ENCODE measurements at regions not wholly inside any gene's neighbourhood (a gene's known extent, or its start where the extent isn't known, plus 50 kb on each side); places are given as distances from the start of the nearest gene placed in this dataset.
"Not testable (repeated sequence)": the region's sequence is repeated elsewhere in the genome, so short reads cannot be mapped to it uniquely, and the experiment has no call there.

DNA sequence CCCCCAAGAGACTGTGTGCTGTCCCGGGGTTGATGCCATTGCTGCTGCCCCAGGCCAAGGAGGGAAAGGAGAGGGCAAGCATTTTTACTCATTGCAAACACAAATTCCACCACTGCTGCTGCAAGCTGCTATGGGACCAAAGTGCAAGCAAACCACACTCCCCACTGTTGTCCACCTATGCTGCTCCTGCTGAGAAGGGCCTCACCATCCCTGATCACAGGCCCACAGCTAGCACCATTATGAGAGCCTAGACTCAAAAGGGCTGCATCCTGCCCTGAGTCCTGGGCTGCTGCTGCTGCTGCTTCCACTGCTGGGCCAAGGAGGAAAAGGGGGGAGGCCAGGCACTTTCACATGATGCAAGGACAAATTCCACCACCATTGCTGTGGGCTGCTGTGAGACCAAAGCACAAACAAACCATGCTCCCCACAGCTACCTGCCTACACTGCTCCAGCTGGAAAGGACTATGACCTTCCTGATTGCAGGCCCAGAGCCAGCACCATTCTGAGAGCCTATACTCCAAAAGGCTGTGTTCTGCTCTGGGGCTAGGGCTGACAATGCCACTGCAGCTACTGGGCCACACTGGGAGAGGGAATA, 218.2 kb upstream of the ZCCHC13 start:
- DNase-seq (ENCODE audit: extremely low read depth in 1 of 2, low read depth in 1 of 2): no peak

GRCh38 chrX:74080165-74080564, 223.8 kb upstream of the ZCCHC13 start:
- DNase-seq (ENCODE audit: extremely low read depth in 1 of 2, low read depth in 1 of 2): no peak

- DNase-seq (ENCODE audit: extremely low read depth in 1 of 2, low read depth in 1 of 2): no peak
Observed at GRCh38 chrX:74065831-74066390, 213.4 kb upstream of the XIST start.

DNA sequence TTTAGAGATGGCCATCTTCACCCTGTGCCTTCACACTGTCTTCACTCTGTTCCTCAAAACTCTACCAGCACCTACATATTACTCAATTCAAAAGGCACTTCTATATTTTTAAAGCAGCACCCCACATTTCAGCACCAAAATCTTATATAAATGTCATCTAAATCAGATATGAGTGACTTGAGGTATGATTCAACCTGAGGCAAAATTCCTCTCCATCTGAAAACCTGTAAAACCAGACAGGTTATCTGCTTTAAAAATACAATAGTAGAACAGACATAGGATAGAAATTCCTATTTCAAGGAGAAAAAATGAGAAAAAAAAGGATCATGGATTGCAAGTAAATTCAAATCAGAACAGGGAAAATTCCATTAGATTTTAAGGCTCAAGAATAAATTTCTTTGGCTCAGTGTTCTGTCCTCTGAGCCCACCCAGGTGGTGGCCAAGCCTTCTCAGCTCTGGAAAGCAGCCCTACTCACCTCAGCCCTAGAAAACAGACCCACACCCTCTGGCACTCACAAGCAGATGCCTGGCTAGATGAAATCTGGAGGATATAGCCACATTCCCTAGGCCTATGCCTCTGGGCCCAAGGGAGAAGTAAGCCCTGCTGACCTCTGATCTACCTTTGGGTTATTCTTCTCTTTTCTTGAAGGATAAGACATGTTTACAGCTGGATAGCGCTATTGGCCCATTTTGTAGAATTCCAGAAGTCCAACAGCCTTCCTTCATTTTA, 211.1 kb upstream of the XIST start:
- no peak for DNase-seq (ENCODE audit: extremely low read depth in 1 of 2, low read depth in 1 of 2)

DNA sequence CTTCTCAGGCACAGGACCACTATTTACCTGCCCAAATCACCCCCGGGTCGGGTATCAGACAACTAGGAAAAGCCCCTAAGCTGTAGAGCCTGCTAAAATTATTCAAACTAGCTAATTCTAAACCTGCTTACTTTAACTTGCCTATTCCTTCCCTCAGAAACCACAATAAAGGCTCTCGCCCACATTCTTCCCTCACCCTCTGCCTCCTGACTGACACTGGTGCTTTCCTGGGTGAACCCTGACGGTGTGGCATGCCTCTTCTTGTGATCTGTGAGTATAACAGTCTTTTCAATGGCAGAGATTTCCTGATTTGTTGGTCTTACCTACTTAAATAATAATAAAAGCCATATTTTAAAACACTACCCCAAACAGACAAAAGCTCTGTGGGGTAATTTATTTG, 209.4 kb upstream of the XIST start:
- no peak for DNase-seq (ENCODE audit: extremely low read depth in 1 of 2, low read depth in 1 of 2)

DNA sequence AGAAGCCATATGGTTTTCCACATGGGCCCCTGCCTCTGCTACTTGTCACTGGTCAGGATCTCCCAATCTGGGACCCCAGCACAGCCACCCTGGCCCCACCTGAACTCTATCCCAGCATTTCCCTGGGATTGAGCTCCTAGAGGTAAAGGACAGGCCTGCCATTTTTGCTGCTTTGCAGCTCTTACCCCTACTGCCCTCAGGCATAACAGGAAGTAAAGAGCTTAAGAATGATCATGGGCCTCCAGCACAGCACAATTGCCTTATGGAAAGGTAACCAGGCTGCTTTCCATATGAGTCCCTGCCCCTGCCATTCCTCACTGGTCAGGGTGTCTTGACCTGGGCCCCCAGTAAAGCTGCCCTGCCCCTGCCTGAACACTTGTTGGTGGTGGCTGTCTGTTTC, 196.6 kb upstream of the XIST start:
- no peak for DNase-seq (ENCODE audit: extremely low read depth in 1 of 2, low read depth in 1 of 2)

GRCh38 chrX:74034066-74034465, 181.6 kb upstream of the XIST start:
- not testable (repeated sequence) for DNase-seq (ENCODE audit: extremely low read depth in 1 of 2, low read depth in 1 of 2)

DNA sequence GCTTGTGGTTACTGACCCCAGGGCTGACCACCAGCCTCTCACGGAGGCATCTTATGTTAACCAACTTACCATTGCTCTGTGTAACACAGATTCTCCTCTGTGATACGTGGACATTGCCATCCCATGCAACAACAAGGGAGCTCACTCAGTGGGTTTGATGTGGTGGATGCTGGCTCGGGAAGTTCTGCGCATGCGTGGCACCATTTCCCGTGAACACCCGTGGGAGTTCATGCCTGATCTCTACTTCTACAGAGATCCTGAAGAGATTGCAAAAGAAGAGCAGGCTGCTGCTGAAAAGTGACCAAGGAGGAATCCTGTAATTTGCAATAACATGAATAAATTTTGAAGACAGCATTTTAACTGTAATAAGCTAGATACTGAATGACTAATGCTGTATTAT, 179.0 kb upstream of the XIST start:
- DNase-seq (ENCODE audit: extremely low read depth in 1 of 2, low read depth in 1 of 2): not testable (repeated sequence)

- not testable (repeated sequence) for DNase-seq (ENCODE audit: extremely low read depth in 1 of 2, low read depth in 1 of 2)
Observed at GRCh38 chrX:74030766-74031165, 178.3 kb upstream of the XIST start.

GRCh38 chrX:74025145-74025544, 172.6 kb upstream of the XIST start:
- not testable (repeated sequence) for DNase-seq (ENCODE audit: extremely low read depth in 1 of 2, low read depth in 1 of 2)

GRCh38 chrX:74023203-74023602, 170.7 kb upstream of the XIST start:
- no peak for DNase-seq (ENCODE audit: extremely low read depth in 1 of 2, low read depth in 1 of 2)

- DNase-seq (ENCODE audit: extremely low read depth in 1 of 2, low read depth in 1 of 2): no peak
Observed at GRCh38 chrX:74018253-74018652, 165.7 kb upstream of the XIST start.

GRCh38 chrX:74015379-74016019, 163.0 kb upstream of the XIST start:
- DNase-seq (ENCODE audit: extremely low read depth in 1 of 2, low read depth in 1 of 2): peak; percentile 3 to 11

GRCh38 chrX:74009041-74009440, 156.5 kb upstream of the XIST start:
- no peak for DNase-seq (ENCODE audit: extremely low read depth in 1 of 2, low read depth in 1 of 2)

DNA sequence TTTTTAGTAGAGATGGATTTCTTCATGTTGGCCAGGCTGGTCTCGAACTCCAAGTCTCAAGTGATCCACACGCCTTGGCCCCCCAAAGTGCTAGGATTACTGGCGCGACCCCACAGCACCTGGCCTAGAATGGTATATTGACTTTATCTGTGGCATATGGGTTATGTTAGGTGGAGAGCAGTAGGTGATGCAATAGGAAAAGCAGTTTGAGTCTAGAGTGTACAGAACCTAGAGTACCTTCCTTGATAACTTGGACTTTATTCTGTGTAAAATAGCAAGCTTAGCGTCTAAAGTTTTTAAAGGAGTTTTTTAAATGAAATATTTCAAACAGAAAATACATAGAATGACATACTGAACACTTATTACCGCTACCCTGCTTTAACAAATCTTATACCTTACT, 139.5 kb upstream of the XIST start:
- no peak for DNase-seq (ENCODE audit: extremely low read depth in 1 of 2, low read depth in 1 of 2)

DNA sequence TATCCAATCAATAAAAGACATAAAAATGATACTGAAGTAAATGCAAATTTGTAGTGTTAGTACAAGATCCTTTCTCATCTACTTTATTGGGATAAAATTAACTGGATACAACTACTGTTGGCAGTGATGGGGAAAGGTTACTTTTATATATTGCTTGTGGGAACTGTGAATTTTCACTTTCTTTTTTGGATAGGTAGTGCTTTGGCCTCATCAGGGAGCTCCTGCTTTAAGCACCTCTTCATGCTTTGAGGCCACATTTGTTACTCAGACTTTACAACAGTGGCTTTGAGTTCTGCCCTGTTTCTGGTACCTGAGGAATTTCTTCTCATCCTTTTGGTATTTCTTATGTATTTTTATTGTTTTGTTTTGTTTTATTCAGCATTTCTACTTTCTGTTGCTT, 134.7 kb upstream of the XIST start:
- DNase-seq (ENCODE audit: extremely low read depth in 1 of 2, low read depth in 1 of 2): no peak

DNA sequence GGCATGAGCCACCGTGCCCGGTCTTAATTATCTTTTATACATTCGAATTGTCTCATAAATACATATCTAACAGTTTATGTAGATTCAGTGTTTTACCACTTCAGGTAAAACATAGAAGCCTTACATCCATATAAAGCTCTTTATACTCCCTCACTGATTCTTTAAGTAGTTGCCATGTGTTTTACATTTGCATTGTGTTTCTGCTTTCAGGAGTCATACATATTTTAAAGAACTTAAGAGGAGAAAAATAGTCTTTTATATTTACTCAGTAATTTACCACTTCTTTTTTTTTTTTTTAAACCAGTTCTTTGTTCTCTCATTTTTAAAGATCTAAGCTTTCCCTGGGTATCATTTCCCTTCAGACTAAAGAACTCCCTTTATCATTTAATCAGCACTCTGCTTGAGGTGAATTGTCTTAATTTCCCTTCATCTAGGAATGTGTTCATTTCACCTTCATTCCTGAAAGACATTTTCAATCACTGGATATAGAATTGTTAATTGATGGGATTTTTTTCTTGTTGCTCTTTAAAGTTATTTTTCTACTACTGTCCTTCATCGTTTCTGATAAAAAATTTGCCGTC, 127.1 kb upstream of the XIST start:
- DNase-seq (ENCODE audit: extremely low read depth in 1 of 2, low read depth in 1 of 2): no peak

- DNase-seq (ENCODE audit: extremely low read depth in 1 of 2, low read depth in 1 of 2): no peak
Observed at GRCh38 chrX:73977542-73978169, 125.1 kb upstream of the XIST start.

DNA sequence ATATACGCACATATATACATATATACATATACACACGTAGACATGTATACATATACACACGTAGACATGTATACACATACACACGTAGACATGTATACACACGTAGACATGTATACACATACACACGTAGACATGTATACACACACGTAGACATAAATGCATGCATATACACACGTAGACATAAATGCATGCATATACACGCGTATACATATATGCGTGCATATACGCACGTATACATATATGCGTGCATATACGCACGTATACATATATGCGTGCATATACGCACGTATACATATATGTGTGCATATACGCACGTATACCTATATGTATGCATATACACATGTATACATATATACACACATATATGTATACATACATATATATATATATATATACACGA, 114.9 kb upstream of the XIST start:
- not testable (repeated sequence) for DNase-seq (ENCODE audit: extremely low read depth in 1 of 2, low read depth in 1 of 2)

DNA sequence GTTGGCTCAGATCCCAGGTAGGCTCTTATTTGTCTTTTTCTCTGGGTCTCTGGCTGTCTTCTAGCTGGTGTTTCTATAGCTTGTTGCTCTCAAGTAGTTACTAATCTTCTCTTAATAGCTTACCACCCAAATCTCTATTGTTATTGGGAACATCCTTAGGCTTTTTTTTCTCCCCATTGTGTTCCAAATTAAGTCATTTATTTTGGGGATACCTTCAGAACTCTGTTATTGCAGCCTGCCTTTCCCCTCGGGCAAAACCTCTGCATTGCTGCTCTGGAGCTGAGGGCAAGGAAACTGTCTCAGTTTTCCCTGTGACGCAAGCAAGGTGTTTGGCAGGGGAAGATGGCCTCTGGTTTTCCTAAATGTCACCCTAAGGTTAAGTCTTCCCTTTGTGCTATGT, 113.3 kb upstream of the XIST start:
- no peak for DNase-seq (ENCODE audit: extremely low read depth in 1 of 2, low read depth in 1 of 2)

DNA sequence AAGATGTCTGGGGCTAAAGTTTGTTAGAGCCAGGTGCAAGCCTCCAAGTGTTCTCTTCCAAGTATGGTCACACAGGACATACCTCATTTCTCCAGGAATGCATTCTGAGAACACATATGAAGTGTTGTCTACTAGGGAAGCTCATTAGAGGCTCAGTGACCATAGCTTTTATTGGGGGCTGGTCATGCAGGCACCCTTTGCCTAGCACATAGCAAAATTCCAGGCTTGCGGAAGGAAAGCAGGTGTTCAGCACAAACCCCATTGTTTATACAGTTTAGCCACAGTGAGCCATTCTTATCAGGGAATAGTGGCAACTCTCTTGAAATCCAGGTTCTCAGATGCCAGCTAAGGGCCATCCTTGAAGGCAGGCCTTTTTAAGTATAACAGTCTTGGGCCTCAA, 112.1 kb upstream of the XIST start:
- DNase-seq (ENCODE audit: extremely low read depth in 1 of 2, low read depth in 1 of 2): no peak
